A673 (cell line): ENCODE measurements at regions not wholly inside any gene's neighbourhood (a gene's known extent, or its start where the extent isn't known, plus 50 kb on each side); places are given as distances from the start of the nearest gene placed in this dataset.

Source experiments
- BruUV-seq: library from RNA; stranded (reverse); fragments of 400-500 nt; replicated peaks from 2 replicates; lab custom pipeline; 2021; lab: Mats Ljungman, UMichigan
- CTCF ChIA-PET: fragments of 300-600 bp; sonication (Branson Sonifier 250); formaldehyde crosslinking; loops from one replicate; lab custom pipeline; 2022; ENCODE audit warnings: antibody characterized with exemption; lab: Charles Lee
- POLR2A ChIA-PET: fragments of 300-600 bp; sonication (Branson Sonifier 250); formaldehyde crosslinking; loops from one replicate; lab custom pipeline; 2022; ENCODE audit warnings: antibody characterized with exemption; ENCODE audit not compliant: low non-redundant PET; lab: Charles Lee
- DNase-seq: peaks from one replicate; pipeline ENCODE4 v3.0.0-alpha.2; 2015; ENCODE audit warnings: low spot score
- H3K27ac ChIP-seq: fragments of 200-600 bp; sonication (generic); 2 replicates; pipeline ENCODE4 v1.5.1; 2016; ENCODE audit warnings: mixed run types, low read depth, mild to moderate bottlenecking, mixed read lengths, antibody characterized with exemption, low read length; ENCODE audit not compliant: poor library complexity, severe bottlenecking
- H3K27me3 ChIP-seq: fragments of 200-600 bp; sonication (generic); replicated peaks from 2 replicates; pipeline ENCODE4 v1.6.1; 2017; ENCODE audit warnings: mixed run types, low read depth, mild to moderate bottlenecking, mixed read lengths, antibody characterized with exemption, low read length; ENCODE audit not compliant: insufficient read depth, poor library complexity
- H3K36me3 ChIP-seq: fragments of 200-600 bp; sonication (generic); 2 replicates; pipeline ENCODE4 v1.6.1; 2016; ENCODE audit warnings: mixed run types, mild to moderate bottlenecking, mixed read lengths, antibody characterized with exemption, low read length; ENCODE audit not compliant: insufficient read depth, poor library complexity, severe bottlenecking
- H3K4me1 ChIP-seq: fragments of 200-600 bp; sonication (generic); 2 replicates; pipeline ENCODE4 v1.6.1; 2017; ENCODE audit warnings: mixed run types, mild to moderate bottlenecking, mixed read lengths, antibody characterized with exemption, low read length; ENCODE audit not compliant: insufficient read depth, poor library complexity, severe bottlenecking
- H3K4me3 ChIP-seq: fragments of 200-600 bp; sonication (generic); 2 replicates; pipeline ENCODE4 v1.5.1; 2016; ENCODE audit warnings: low read depth, mixed run types, mild to moderate bottlenecking, mixed read lengths, low read length; ENCODE audit not compliant: poor library complexity, severe bottlenecking
- H3K9me3 ChIP-seq: fragments of 200-600 bp; sonication (generic); 2 replicates; pipeline ENCODE4 v1.6.1; 2016; ENCODE audit warnings: mixed run types, low read depth, mild to moderate bottlenecking, mixed read lengths, antibody characterized with exemption, low read length; ENCODE audit not compliant: poor library complexity, severe bottlenecking
- EZH2 ChIP-seq: fragments of 200-600 bp; sonication (generic); IDR thresholded peaks from 2 replicates; pipeline ENCODE4 v1.6.1; 2017; ENCODE audit warnings: borderline replicate concordance, low read depth, mild to moderate bottlenecking, mixed read lengths, antibody characterized with exemption, low read length; ENCODE audit not compliant: poor library complexity, severe bottlenecking
- intact Hi-C: fragments of 100-400 bp; cut with micrococcal nuclease; formaldehyde crosslinking; loops from one replicate; pipeline ENCODE4 v1.10.0; 2022; ENCODE audit not compliant: unreplicated experiment
- TF ChIP-seq, protein P1 (sequence below): fragments of 300-800, 200-600 bp; sonication (generic); conservative IDR thresholded peaks from 2 replicates; pipeline ENCODE4 v1.5.1; 2017; ENCODE audit warnings: low read depth, mild to moderate bottlenecking, antibody characterized with exemption, low read length, moderate library complexity, mixed read lengths

DNA sequence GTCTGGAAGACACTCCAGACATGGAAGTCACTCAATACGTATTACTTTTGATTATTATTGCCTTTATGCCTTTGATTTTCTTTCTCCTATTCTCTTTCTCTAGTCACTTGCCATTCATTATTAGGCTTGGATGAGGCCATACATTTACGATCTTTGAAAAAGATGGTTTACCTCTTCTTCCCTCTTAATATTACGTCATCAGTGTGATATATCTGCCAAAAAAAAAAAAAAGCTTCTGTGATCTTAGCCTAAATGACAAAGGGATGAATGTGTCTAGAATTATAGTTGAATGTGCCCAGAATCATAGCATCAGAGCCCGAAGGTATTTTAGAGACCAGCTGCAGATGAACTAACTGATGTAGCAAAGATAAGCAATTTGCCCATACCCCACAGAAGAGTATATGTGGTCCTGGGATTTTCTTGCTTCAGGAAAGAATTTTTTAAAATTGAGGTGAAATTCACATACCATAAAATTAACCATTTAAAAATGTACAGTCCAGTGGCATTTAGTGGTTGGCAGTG, 73.9 kb downstream of the HHEX start:
- no TSS peak for BruUV-seq
- ChIA-PET POLR2A (interaction anchor here (0.7 kb wide), 1 partner anchor 70 kb away, joined by 3 read pairs; no protein-coding TSS in a partner anchor), CTCF (no interaction called here)
- no peak for DNase-seq
- H3K27ac ChIP-seq: no peak overlapping the region
- H3K9me3 ChIP-seq: peaks cover 4% of the 10 kb centered on the region
- H3K4me1 ChIP-seq: no peaks in the 10 kb centered on the region
- H3K4me3 ChIP-seq: no peak overlapping the region
- H3K27me3 ChIP-seq: no peaks in the 10 kb centered on the region
- TF ChIP-seq, protein P1, sequence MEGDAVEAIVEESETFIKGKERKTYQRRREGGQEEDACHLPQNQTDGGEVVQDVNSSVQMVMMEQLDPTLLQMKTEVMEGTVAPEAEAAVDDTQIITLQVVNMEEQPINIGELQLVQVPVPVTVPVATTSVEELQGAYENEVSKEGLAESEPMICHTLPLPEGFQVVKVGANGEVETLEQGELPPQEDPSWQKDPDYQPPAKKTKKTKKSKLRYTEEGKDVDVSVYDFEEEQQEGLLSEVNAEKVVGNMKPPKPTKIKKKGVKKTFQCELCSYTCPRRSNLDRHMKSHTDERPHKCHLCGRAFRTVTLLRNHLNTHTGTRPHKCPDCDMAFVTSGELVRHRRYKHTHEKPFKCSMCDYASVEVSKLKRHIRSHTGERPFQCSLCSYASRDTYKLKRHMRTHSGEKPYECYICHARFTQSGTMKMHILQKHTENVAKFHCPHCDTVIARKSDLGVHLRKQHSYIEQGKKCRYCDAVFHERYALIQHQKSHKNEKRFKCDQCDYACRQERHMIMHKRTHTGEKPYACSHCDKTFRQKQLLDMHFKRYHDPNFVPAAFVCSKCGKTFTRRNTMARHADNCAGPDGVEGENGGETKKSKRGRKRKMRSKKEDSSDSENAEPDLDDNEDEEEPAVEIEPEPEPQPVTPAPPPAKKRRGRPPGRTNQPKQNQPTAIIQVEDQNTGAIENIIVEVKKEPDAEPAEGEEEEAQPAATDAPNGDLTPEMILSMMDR: no peak
- TF ChIP-seq EZH2: no peak
- no peaks in the 10 kb centered on the region for H3K36me3 ChIP-seq
- intact Hi-C loops: no loop called here

DNA sequence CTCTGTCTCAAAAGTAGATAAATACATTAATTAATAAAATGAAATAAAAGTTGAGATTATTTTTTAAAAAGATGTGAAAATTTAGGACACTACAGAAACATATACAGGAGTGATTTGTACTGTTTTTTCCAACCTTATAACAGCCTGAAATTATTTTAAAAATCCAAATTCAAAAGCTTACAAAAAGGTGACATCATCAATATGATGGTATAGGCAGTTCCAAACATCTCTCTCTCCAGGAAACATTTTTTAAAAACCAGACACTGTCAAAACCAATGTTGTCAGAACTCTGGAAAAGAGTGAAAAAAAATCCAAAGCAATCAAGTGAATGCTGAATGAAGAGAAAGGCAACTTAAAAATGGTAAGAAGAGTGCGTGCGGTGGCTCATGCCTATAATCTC, 76.7 kb downstream of the HHEX start:
- Histone ChIP-seq H3K9me3 (peaks cover 4% of the 10 kb centered on the region), H3K27ac (no peak overlapping the region), H3K4me3 (no peak overlapping the region), H3K4me1 (no peaks in the 10 kb centered on the region), H3K36me3 (no peaks in the 10 kb centered on the region), H3K27me3 (no peaks in the 10 kb centered on the region)
- intact Hi-C loops: no loop called here
- no TSS peak for BruUV-seq
- no peak for TF ChIP-seq EZH2
- TF ChIP-seq, protein P1: no peak
- ChIA-PET CTCF (no interaction called here), POLR2A (no interaction called here)
- no peak for DNase-seq

DNA sequence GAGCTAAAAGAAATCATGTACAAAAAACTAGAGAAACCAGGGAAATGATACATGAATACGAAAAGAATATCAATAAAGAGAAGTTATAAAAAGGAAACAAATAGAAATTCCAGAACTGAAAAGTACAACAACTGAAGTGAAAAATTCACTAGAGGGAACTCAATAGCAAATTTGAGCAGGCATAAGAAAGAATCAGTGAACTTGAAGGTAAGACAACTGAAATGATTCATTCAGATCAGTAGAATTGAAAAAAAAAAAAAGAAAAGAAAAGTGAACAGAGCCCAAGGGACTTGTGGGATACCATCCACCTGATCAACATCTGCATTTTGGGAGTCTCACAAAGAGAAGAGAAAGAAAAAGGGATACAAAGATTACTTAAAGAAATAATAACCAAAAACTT, 78.3 kb downstream of the HHEX start:
- H3K4me1 ChIP-seq: no peaks in the 10 kb centered on the region
- no TSS peak for BruUV-seq
- H3K4me3 ChIP-seq: no peak overlapping the region
- TF ChIP-seq EZH2: no peak
- TF ChIP-seq, protein P1: no peak
- H3K9me3 ChIP-seq: peaks cover 4% of the 10 kb centered on the region
- intact Hi-C loops: no loop called here
- ChIA-PET POLR2A (no interaction called here), CTCF (no interaction called here)
- H3K27ac ChIP-seq: no peak overlapping the region
- H3K36me3 ChIP-seq: no peaks in the 10 kb centered on the region
- H3K27me3 ChIP-seq: no peaks in the 10 kb centered on the region
- no peak for DNase-seq
